Hepatocyte (in vitro differentiated cells): ENCODE measurements at regions not wholly inside any gene's neighbourhood (a gene's known extent, or its start where the extent isn't known, plus 50 kb on each side); places are given as distances from the start of the nearest gene placed in this dataset.

ENCODE experiments used
- DNase-seq: peaks from one replicate; pipeline ENCODE4 v3.0.0-alpha.2; 2016; ENCODE audit warnings: low spot score
- H2AFZ ChIP-seq: fragments of 200-600 bp; sonication (generic); 2 replicates; pipeline ENCODE4 v1.6.0; 2016; ENCODE audit warnings: antibody characterized with exemption, mild to moderate bottlenecking
- H3K27ac ChIP-seq: fragments of 200-600 bp; sonication (generic); 2 replicates; pipeline ENCODE4 v1.5.1; 2016; ENCODE audit warnings: mild to moderate bottlenecking
- H3K27me3 ChIP-seq: fragments of 200-600 bp; sonication (generic); 2 replicates; pipeline ENCODE4 v1.6.1; 2016
- H3K36me3 ChIP-seq: fragments of 200-600 bp; sonication (generic); replicated peaks from 2 replicates; pipeline ENCODE4 v1.5.1; 2016; ENCODE audit warnings: low read depth; ENCODE audit not compliant: insufficient read depth
- H3K4me1 ChIP-seq: fragments of 200-600 bp; sonication (generic); 2 replicates; pipeline ENCODE4 v1.5.1; 2016; ENCODE audit warnings: mild to moderate bottlenecking, moderate library complexity; ENCODE audit not compliant: insufficient read depth
- H3K4me2 ChIP-seq: fragments of 200-600 bp; sonication (generic); 2 replicates; pipeline ENCODE4 v1.6.0; 2016
- H3K4me3 ChIP-seq: fragments of 200-600 bp; sonication (generic); 2 replicates; pipeline ENCODE4 v1.5.1; 2016; ENCODE audit warnings: mild to moderate bottlenecking
- H3K79me2 ChIP-seq: fragments of 200-600 bp; sonication (generic); 2 replicates; pipeline ENCODE4 v1.6.0; 2017; ENCODE audit warnings: mild to moderate bottlenecking
- H3K9me2 ChIP-seq: fragments of 200-600 bp; sonication (generic); replicated peaks from 2 replicates; pipeline ENCODE4 v1.6.0; 2017; ENCODE audit warnings: mild to moderate bottlenecking; ENCODE audit not compliant: insufficient read depth
- H3K9me3 ChIP-seq: fragments of 200-600 bp; sonication (generic); 2 replicates; pipeline ENCODE4 v1.5.1; 2016; ENCODE audit warnings: low read depth, mild to moderate bottlenecking
- H4K20me1 ChIP-seq: fragments of 200-600 bp; sonication (generic); 2 replicates; pipeline ENCODE4 v1.6.0; 2016; ENCODE audit warnings: mild to moderate bottlenecking; ENCODE audit not compliant: insufficient read depth, poor library complexity, severe bottlenecking
- CTCF ChIP-seq: fragments of 200-600 bp; sonication (generic); IDR thresholded peaks from 2 replicates; pipeline ENCODE4 v1.5.1; 2016; ENCODE audit warnings: antibody characterized with exemption, mild to moderate bottlenecking; ENCODE audit not compliant: poor library complexity
- EZH2 ChIP-seq: fragments of 200-600 bp; sonication (generic); IDR thresholded peaks from 2 replicates; pipeline ENCODE4 v1.6.1; 2016; ENCODE audit warnings: antibody characterized with exemption, mild to moderate bottlenecking, borderline replicate concordance
- EZH2phosphoT487 ChIP-seq: fragments of 200-600 bp; sonication (generic); IDR thresholded peaks from one replicate; pipeline ENCODE4 v1.6.1; 2018; ENCODE audit warnings: antibody characterized with exemption, mild to moderate bottlenecking, low read depth, moderate library complexity; ENCODE audit not compliant: unreplicated experiment, severe bottlenecking
- WGBS: methylation state at CpG from one replicate; pipeline ENCODE4 v1.1.6; 2016; ENCODE audit warnings: low lambda C conversion rate; ENCODE audit errors: missing lambda C conversion rate; 5-methylcytosine and 5-hydroxymethylcytosine counted together

GRCh38 chr15:38992506-38992905, 427.9 kb upstream of the RASGRP1 start:
- TF ChIP-seq EZH2 (no peak), EZH2phosphoT487 (no peak), CTCF (no peak)
- Histone ChIP-seq H3K4me1 (no peaks in the 10 kb centered on the region), H3K27ac (no peak overlapping the region), H3K9me2 (no peaks in the 10 kb centered on the region), H3K36me3 (no peaks in the 10 kb centered on the region), H3K79me2 (no peaks in the 10 kb centered on the region), H3K4me2 (no peak overlapping the region), H4K20me1 (no peaks in the 10 kb centered on the region), H3K4me3 (no peak overlapping the region), H3K27me3 (no peaks in the 10 kb centered on the region), H3K9me3 (no peaks in the 10 kb centered on the region), H2AFZ (no peak overlapping the region)
- DNase-seq, result no peak
- 52% methylated on average over 4 of the region's 4 CpGs for WGBS

GRCh38 chr15:38992930-38993329, 428.3 kb upstream of the RASGRP1 start:
- Histone ChIP-seq H3K79me2 (no peaks in the 10 kb centered on the region), H3K4me2 (no peak overlapping the region), H3K4me1 (no peaks in the 10 kb centered on the region), H4K20me1 (no peaks in the 10 kb centered on the region), H3K9me3 (no peaks in the 10 kb centered on the region), H3K27ac (no peak overlapping the region), H3K36me3 (no peaks in the 10 kb centered on the region), H2AFZ (no peak overlapping the region), H3K4me3 (no peak overlapping the region), H3K27me3 (no peaks in the 10 kb centered on the region), H3K9me2 (no peaks in the 10 kb centered on the region)
- 83% methylated on average over 2 of the region's 2 CpGs for WGBS
- DNase-seq, result no peak
- TF ChIP-seq EZH2phosphoT487 (no peak), EZH2 (no peak), CTCF (no peak)

DNA sequence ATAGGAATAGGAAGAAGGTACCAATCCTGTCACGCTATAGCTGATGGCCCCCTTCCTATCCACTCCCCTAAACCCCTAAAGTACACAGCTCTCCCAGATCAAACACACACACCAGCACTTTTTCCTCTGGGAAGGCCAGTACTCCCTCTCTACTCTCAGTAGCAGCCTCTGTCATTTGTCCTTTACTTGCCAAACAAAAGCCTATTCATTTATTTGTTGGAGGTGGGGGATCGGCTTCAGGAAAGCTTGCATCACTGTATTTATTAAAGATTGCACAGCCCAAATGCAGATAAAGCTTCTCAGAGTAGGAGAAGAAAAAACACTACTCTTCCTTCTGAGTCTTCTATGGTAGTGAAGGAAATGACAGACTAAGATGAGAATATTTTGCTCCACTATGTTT, 429.7 kb upstream of the RASGRP1 start:
- no peak overlapping the region for H2AFZ ChIP-seq
- H3K4me1 ChIP-seq, result no peaks in the 10 kb centered on the region
- H3K79me2 ChIP-seq, result no peaks in the 10 kb centered on the region
- TF ChIP-seq EZH2phosphoT487 (no peak), CTCF (no peak), EZH2 (no peak)
- no peak overlapping the region for H3K27ac ChIP-seq
- H3K4me2 ChIP-seq, result no peak overlapping the region
- no peaks in the 10 kb centered on the region for H4K20me1 ChIP-seq
- no peak overlapping the region for H3K4me3 ChIP-seq
- no peaks in the 10 kb centered on the region for H3K27me3 ChIP-seq
- no peaks in the 10 kb centered on the region for H3K9me2 ChIP-seq
- no peaks in the 10 kb centered on the region for H3K9me3 ChIP-seq
- DNase-seq, result no peak
- WGBS, result 31% methylated on average over 2 of the region's 2 CpGs
- H3K36me3 ChIP-seq, result no peaks in the 10 kb centered on the region

DNA sequence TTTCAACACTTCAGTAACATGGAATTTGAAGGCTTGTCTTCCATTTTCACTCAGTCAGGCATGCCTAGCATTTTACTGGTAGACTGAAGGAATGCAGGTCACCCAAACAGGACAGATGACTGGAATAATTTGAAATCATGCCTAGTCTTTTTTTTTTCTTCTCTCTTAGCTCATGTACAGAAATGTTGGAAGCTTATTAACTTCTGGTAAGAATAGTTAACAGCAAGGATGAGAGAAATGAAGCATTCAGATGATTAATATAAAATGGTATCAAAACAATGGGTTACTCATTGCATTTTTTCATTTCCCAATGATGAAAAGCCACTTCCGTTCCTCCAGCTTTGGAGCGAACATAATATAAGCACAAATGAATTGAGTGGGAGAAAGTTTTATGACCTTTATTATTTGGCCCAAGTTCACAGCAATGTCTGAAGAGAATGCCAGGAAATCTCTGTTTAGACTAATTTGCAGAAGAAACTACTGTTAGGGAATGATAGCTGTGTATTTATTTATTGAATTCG, 431.6 kb upstream of the RASGRP1 start:
- 70% methylated on average over 3 of the region's 3 CpGs for WGBS
- Histone ChIP-seq H3K4me2 (no peak overlapping the region), H3K36me3 (no peaks in the 10 kb centered on the region), H3K79me2 (no peaks in the 10 kb centered on the region), H3K9me2 (no peaks in the 10 kb centered on the region), H3K9me3 (no peaks in the 10 kb centered on the region), H3K4me1 (no peaks in the 10 kb centered on the region), H3K27me3 (no peaks in the 10 kb centered on the region), H4K20me1 (no peaks in the 10 kb centered on the region), H2AFZ (no peak overlapping the region), H3K4me3 (no peak overlapping the region), H3K27ac (no peak overlapping the region)
- TF ChIP-seq CTCF (no peak), EZH2 (no peak), EZH2phosphoT487 (no peak)
- DNase-seq, result no peak
